Keratinocyte (primary cell): ENCODE measurements at regions not wholly inside any gene's neighbourhood (a gene's known extent, or its start where the extent isn't known, plus 50 kb on each side); places are given as distances from the start of the nearest gene placed in this dataset.

Source experiments
- DNase-seq: peaks from one replicate; pipeline ENCODE4 v3.0.0-alpha.2; 2011; ENCODE audit warnings: low read depth, missing footprints, low spot score
- FAIRE-seq: peaks from 2 replicates; lab custom pipeline; 2011; peaks lifted over from hg19 to GRCh38; lab: Jason Lieb, UNC
- H2AFZ ChIP-seq: 2 replicates; pipeline ENCODE4 v1.6.0; 2012; ENCODE audit warnings: low read length, control low read depth, inconsistent platforms; ENCODE audit not compliant: control insufficient read depth
- H3K27ac ChIP-seq: 2 replicates; pipeline ENCODE4 v1.5.1; 2011; ENCODE audit warnings: low read length; ENCODE audit not compliant: control insufficient read depth, insufficient read depth
- H3K27me3 ChIP-seq: 3 replicates; pipeline ENCODE4 v1.6.0; 2011; ENCODE audit warnings: low read length; ENCODE audit not compliant: control insufficient read depth, insufficient read depth; ENCODE audit errors: extremely low read depth
- H3K36me3 ChIP-seq, 2 experiments: 2 replicates in 1 of 2; 3 replicates in 1 of 2; pipeline ENCODE4 v1.5.1; 2011; ENCODE audit warnings: low read length in 2 of 2, mild to moderate bottlenecking in 1 of 2; ENCODE audit not compliant: control insufficient read depth in 2 of 2, insufficient read depth in 2 of 2; ENCODE audit errors: extremely low read depth in 1 of 2
- H3K4me1 ChIP-seq: 3 replicates; pipeline ENCODE4 v1.5.1; 2011; ENCODE audit warnings: low read length; ENCODE audit not compliant: control insufficient read depth, insufficient read depth; ENCODE audit errors: extremely low read depth
- H3K4me2 ChIP-seq: 3 replicates; pipeline ENCODE4 v1.6.0; 2011; ENCODE audit warnings: low read depth, low read length; ENCODE audit not compliant: control insufficient read depth, insufficient read depth; ENCODE audit errors: extremely low read depth
- H3K4me3 ChIP-seq, 3 experiments: fragments of 200-600 bp in 1 of 3; sonication (generic) in 1 of 3; 2 replicates in 2 of 3; 3 replicates in 1 of 3; pipeline ENCODE4 v1.5.1; 2011 to 2016; ENCODE audit warnings: low read length in 3 of 3, mild to moderate bottlenecking in 3 of 3, control low read depth in 2 of 3, inconsistent platforms in 1 of 3, low read depth in 1 of 3, mixed read lengths in 1 of 3, mixed run types in 1 of 3, moderate library complexity in 1 of 3; ENCODE audit not compliant: control insufficient read depth in 2 of 3, insufficient read depth in 2 of 3; ENCODE audit errors: extremely low read depth in 1 of 3
- H3K79me2 ChIP-seq: 2 replicates; pipeline ENCODE4 v1.6.0; 2012; ENCODE audit warnings: low read length; ENCODE audit not compliant: control insufficient read depth, insufficient read depth
- H3K9ac ChIP-seq: 3 replicates; pipeline ENCODE4 v1.6.0; 2011; ENCODE audit warnings: low read length; ENCODE audit not compliant: control insufficient read depth, insufficient read depth; ENCODE audit errors: extremely low read depth
- H3K9me1 ChIP-seq: 3 replicates; pipeline ENCODE4 v1.6.0; 2011; ENCODE audit warnings: low read length; ENCODE audit not compliant: control insufficient read depth, insufficient read depth; ENCODE audit errors: extremely low read depth
- H3K9me3 ChIP-seq: 2 replicates; pipeline ENCODE4 v1.5.1; 2012; ENCODE audit warnings: low read depth, low read length; ENCODE audit not compliant: control insufficient read depth
- H4K20me1 ChIP-seq: 3 replicates; pipeline ENCODE4 v1.6.0; 2011; ENCODE audit warnings: low read length; ENCODE audit not compliant: control insufficient read depth, insufficient read depth; ENCODE audit errors: extremely low read depth
- CTCF ChIP-seq, 3 experiments: IDR thresholded peaks in 1 of 3; conservative IDR thresholded peaks in 1 of 3; optimal IDR thresholded peaks in 1 of 3; 2 replicates in 2 of 3; 3 replicates in 1 of 3; pipeline versions ENCODE3 to v1.5.1; 2011; ENCODE audit warnings: low read length in 3 of 3, mild to moderate bottlenecking in 3 of 3, moderate library complexity in 2 of 3, control low read depth in 1 of 3, inconsistent platforms in 1 of 3; ENCODE audit not compliant: insufficient read depth in 2 of 3; ENCODE audit errors: extremely low read depth in 1 of 3
- EZH2 ChIP-seq: IDR thresholded peaks from one replicate; pipeline ENCODE4 v1.6.1; 2012; ENCODE audit warnings: inconsistent platforms, mild to moderate bottlenecking, low read length, moderate library complexity
- dilution Hi-C: fragments of 300-500 bp; cut with MboI; formaldehyde crosslinking; loops from one replicate; pipeline ENCODE4 v1.7.0; 2020; ENCODE audit warnings: low sequenced_read_pairs; ENCODE audit not compliant: extremely low pct_ligation_motif_present

- Histone ChIP-seq H3K79me2 (no peaks in the 10 kb centered on the region), H3K4me1 (no peaks in the 10 kb centered on the region), H2AFZ (no peak overlapping the region), H3K36me3 (no peaks in the 10 kb centered on the region), H3K9ac (no peak overlapping the region), H3K9me1 (no peaks in the 10 kb centered on the region), H3K27ac (no peak overlapping the region), H3K4me3 (no peak overlapping the region), H3K4me2 (no peak overlapping the region), H3K9me3 (no peaks in the 10 kb centered on the region), H4K20me1 (no peaks in the 10 kb centered on the region), H3K27me3 (no peaks in the 10 kb centered on the region)
- TF ChIP-seq EZH2, result no peak
- TF ChIP-seq CTCF (optimal IDR thresholded peaks at IDR 0.05 in 1 of 3, IDR thresholded peaks at IDR 0.05 in 1 of 3, conservative IDR thresholded peaks at IDR 0.05 in 1 of 3; ENCODE audit: extremely low read depth in 1 of 3, insufficient read depth in 2 of 3, low read length in 3 of 3), result no peak
- no peak for FAIRE-seq
- DNase-seq, result no peak
- dilution Hi-C loops, result no loop called here
These were observed 131.6 kb upstream of the TMEM72 start for GRCh38 chr10:44779511-44779910.

GRCh38 chr10:44780426-44780825 is 130.7 kb upstream of the TMEM72 start:
- Histone ChIP-seq H3K9me1 (no peaks in the 10 kb centered on the region), H3K9me3 (no peaks in the 10 kb centered on the region), H3K9ac (no peak overlapping the region), H3K27ac (no peak overlapping the region), H3K27me3 (no peaks in the 10 kb centered on the region), H3K36me3 (no peaks in the 10 kb centered on the region), H3K4me3 (no peak overlapping the region), H3K4me1 (no peaks in the 10 kb centered on the region), H3K4me2 (no peak overlapping the region), H4K20me1 (no peaks in the 10 kb centered on the region), H2AFZ (no peak overlapping the region), H3K79me2 (no peaks in the 10 kb centered on the region)
- dilution Hi-C loops, result no loop called here
- DNase-seq, result no peak
- TF ChIP-seq EZH2 (no peak), CTCF (optimal IDR thresholded peaks at IDR 0.05 in 1 of 3, IDR thresholded peaks at IDR 0.05 in 1 of 3, conservative IDR thresholded peaks at IDR 0.05 in 1 of 3; ENCODE audit: extremely low read depth in 1 of 3, insufficient read depth in 2 of 3, low read length in 3 of 3) (no peak)
- no peak for FAIRE-seq
